Naive thymus-derived CD8-positive, alpha-beta T cell (primary cell): ENCODE measurements at regions not wholly inside any gene's neighbourhood (a gene's known extent, or its start where the extent isn't known, plus 50 kb on each side); places are given as distances from the start of the nearest gene placed in this dataset.
"Not testable (repeated sequence)": the region's sequence is repeated elsewhere in the genome, so short reads cannot be mapped to it uniquely, and the experiment has no call there.

Experiments
- ATAC-seq, 2 donors: fragments of 150-1000 bp; cut with Tn5 transposase in 1 of 2; sonication (Bioruptor Pico), chemical (Tn5 transposase) in 1 of 2; 1 replicate in 1 of 2; 2 replicates in 1 of 2; pipeline ENCODE4 v1.10.0; 2021; ENCODE audit warnings: mild to moderate bottlenecking in 2 of 2, moderate library complexity in 2 of 2
- POLR2A ChIA-PET: fragments of 350-600 bp; sonication (Branson Sonifier 250); formaldehyde crosslinking; loops from one replicate; lab custom pipeline; 2021; ENCODE audit warnings: antibody characterized with exemption; lab: Charles Lee
- DNase-seq, 10 donors: peaks; one replicate each; pipeline versions ENCODE4 v3.0.0 to v3.0.0-alpha.2; 2020 to 2022
- H3K27ac Mint-ChIP-seq, 10 donors: one replicate each; pipeline ENCODE4 v1.8.0; 2020 to 2022; ENCODE audit warnings: mild to moderate bottlenecking in 10 of 10, mixed read lengths in 10 of 10, moderate library complexity in 4 of 10, inconsistent platforms in 1 of 10
- H3K27me3 Mint-ChIP-seq, 5 donors: one replicate each; pipeline ENCODE4 v1.8.0; 2021 to 2022; ENCODE audit warnings: mixed read lengths in 5 of 5
- H3K36me3 Mint-ChIP-seq, 3 donors: one replicate each; pipeline ENCODE4 v1.8.0; 2020 to 2022; ENCODE audit warnings: mixed read lengths in 3 of 3, mild to moderate bottlenecking in 2 of 3, inconsistent platforms in 1 of 3
- H3K4me1 Mint-ChIP-seq, 4 donors: one replicate each; pipeline ENCODE4 v1.8.0; 2021 to 2022; ENCODE audit warnings: mixed read lengths in 4 of 4
- H3K4me3 Mint-ChIP-seq, 10 donors: one replicate each; pipeline ENCODE4 v1.8.0; 2020 to 2022; ENCODE audit warnings: mild to moderate bottlenecking in 10 of 10, mixed read lengths in 10 of 10, moderate library complexity in 6 of 10, inconsistent platforms in 1 of 10
- H3K9me3 Mint-ChIP-seq, 9 donors: one replicate each; pipeline ENCODE4 v1.8.0; 2020 to 2022; ENCODE audit warnings: mixed read lengths in 9 of 9, mild to moderate bottlenecking in 3 of 9, inconsistent platforms in 1 of 9, moderate library complexity in 1 of 9

DNA sequence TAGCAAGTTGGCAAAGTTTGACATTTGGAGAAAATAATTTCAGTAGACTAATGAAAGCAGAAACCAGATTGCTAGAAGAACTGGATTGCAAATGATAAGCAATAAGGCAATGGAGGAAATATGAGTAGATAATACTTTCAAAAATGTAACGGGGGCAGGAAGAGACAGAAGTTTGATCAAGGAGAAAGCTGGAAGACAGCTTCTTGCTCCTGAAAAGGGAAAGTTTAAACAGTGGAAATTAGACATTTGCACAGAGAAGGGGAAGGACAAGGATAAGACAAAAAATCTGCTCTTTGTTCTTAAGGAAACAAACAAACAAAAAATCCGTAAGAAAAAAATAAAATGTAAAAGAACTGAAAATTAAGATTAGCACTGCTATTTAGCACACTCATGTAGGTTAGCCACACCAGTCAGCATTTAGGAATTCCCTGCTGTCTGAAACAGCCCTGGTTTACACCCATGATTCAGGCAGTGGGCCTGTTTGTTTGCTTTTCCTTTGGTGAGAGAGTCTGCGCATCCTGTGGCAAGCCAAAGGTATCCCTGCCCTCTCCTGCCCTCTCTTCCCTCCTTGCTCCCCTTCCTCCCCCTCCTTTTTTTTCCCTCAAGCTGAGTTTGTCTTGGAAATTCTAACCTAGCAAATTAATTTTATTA is 104.3 kb upstream of the CAV2 start:
- no peak for DNase-seq
- H3K4me3 Mint-ChIP-seq, result no peak overlapping the region
- H3K9me3 Mint-ChIP-seq, result peaks cover 0 to 23% (median 8%) of the 10 kb centered on the region in 9 donors
- H3K27ac Mint-ChIP-seq, result no peak overlapping the region
- POLR2A ChIA-PET, result no interaction called here
- H3K27me3 Mint-ChIP-seq, result peaks cover 6 to 14% (median 8%) of the 10 kb centered on the region in 5 donors
- H3K36me3 Mint-ChIP-seq, result peaks cover 0 to 8% (median 0%) of the 10 kb centered on the region in 3 donors
- ATAC-seq, result no peak
- no peaks in the 10 kb centered on the region for H3K4me1 Mint-ChIP-seq

GRCh38 chr7:116398672-116399071 is 100.9 kb upstream of the CAV2 start:
- H3K9me3 Mint-ChIP-seq, result peaks cover 0 to 23% (median 8%) of the 10 kb centered on the region in 9 donors
- H3K4me3 Mint-ChIP-seq, result no peak overlapping the region
- H3K27me3 Mint-ChIP-seq, result peaks cover 5 to 19% (median 7%) of the 10 kb centered on the region in 5 donors
- DNase-seq (no peak), ATAC-seq (no peak)
- POLR2A ChIA-PET, result no interaction called here
- H3K36me3 Mint-ChIP-seq, result peaks cover 0 to 8% (median 0%) of the 10 kb centered on the region in 3 donors
- H3K27ac Mint-ChIP-seq, result no peak overlapping the region
- no peaks in the 10 kb centered on the region for H3K4me1 Mint-ChIP-seq

DNA sequence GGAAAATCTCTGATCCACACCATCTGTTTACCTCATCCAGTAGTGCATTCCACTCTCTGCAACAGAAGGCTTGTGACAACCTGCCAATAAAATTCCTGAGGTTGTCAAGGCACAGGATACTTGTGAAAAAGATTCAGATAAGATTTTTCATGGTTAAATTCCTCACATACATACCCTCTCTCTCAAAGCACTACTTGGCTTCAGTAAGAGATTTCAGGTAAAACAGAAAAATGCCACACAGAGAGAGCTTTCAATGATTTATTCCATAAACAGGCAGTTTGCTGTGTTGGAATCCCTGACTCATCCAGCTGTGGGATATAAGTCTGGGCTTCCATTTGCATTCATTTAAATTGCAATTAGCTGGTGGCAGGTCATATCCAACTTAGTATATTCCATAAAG is 99.7 kb upstream of the CAV2 start:
- DNase-seq (no peak), ATAC-seq (no peak)
- Mint-ChIP-seq H3K27ac (no peak overlapping the region), H3K36me3 (peaks cover 0 to 8% (median 0%) of the 10 kb centered on the region in 3 donors), H3K9me3 (peaks cover 0 to 23% (median 8%) of the 10 kb centered on the region in 9 donors), H3K4me3 (no peak overlapping the region), H3K4me1 (no peaks in the 10 kb centered on the region), H3K27me3 (peaks cover 3 to 20% (median 5%) of the 10 kb centered on the region in 5 donors)
- POLR2A ChIA-PET, result no interaction called here

GRCh38 chr7:116400522-116400921 is 99.0 kb upstream of the CAV2 start:
- POLR2A ChIA-PET, result no interaction called here
- Mint-ChIP-seq H3K9me3 (peaks cover 0 to 23% (median 8%) of the 10 kb centered on the region in 9 donors), H3K27ac (no peak overlapping the region), H3K27me3 (peaks cover 5 to 27% (median 7%) of the 10 kb centered on the region in 5 donors), H3K4me1 (no peaks in the 10 kb centered on the region), H3K4me3 (no peak overlapping the region), H3K36me3 (peaks cover 0 to 8% (median 0%) of the 10 kb centered on the region in 3 donors)
- ATAC-seq (no peak), DNase-seq (no peak)

DNA sequence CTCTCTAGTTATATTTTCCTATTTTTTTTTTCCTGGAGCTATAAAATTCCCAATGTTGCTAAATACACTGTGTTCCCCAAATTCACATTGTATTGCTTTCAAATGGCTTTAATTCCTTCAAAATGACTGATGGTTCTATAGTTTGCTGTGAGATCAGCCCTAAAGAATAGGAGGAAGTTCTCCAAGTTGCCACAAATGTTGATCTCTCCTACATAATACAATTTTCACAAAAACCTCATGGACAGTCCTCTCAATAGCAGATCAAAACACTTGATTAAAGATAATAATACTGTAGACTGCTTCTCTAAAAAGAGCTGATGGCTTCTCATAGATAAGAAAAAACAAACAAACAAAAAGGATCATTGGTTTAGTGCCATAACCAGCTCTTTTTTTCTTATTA is 97.8 kb upstream of the CAV2 start:
- DNase-seq (no peak), ATAC-seq (no peak)
- POLR2A ChIA-PET, result interaction anchor here (0.5 kb wide), 1 partner anchor 140 kb away, joined by 4 read pairs; no protein-coding TSS in a partner anchor
- no peaks in the 10 kb centered on the region for H3K4me1 Mint-ChIP-seq
- peaks cover 0 to 28% (median 7%) of the 10 kb centered on the region in 5 donors for H3K27me3 Mint-ChIP-seq
- H3K36me3 Mint-ChIP-seq, result peaks cover 0 to 8% (median 0%) of the 10 kb centered on the region in 3 donors
- peaks cover 0 to 23% (median 8%) of the 10 kb centered on the region in 9 donors for H3K9me3 Mint-ChIP-seq
- no peak overlapping the region for H3K27ac Mint-ChIP-seq
- H3K4me3 Mint-ChIP-seq, result no peak overlapping the region

DNA sequence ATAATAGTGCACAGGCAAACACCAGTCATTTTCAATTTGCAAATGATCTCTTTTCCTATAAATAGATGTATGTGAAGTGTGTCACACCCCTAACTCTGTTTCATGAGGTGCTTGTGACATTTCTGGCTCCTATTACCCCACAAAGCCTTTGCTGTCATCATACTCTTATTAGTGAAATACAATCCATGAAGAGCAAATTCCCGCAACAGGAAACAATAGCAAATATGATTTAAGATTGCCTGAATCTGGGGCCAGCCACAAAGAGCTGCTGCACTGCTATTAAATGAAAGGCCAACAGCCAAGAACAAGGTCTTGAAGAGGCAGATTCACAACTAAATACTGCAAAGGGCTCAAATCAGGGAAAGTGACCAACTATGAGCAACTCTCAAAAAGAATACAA is 96.3 kb upstream of the CAV2 start:
- Mint-ChIP-seq H3K9me3 (peaks cover 0 to 9% (median 4%) of the 10 kb centered on the region in 9 donors), H3K36me3 (peaks cover 0 to 7% (median 0%) of the 10 kb centered on the region in 3 donors), H3K27ac (no peak overlapping the region), H3K4me3 (no peak overlapping the region), H3K27me3 (peaks cover 2 to 28% (median 12%) of the 10 kb centered on the region in 5 donors), H3K4me1 (no peaks in the 10 kb centered on the region)
- no peak for DNase-seq
- POLR2A ChIA-PET, result no interaction called here
- no peak for ATAC-seq

DNA sequence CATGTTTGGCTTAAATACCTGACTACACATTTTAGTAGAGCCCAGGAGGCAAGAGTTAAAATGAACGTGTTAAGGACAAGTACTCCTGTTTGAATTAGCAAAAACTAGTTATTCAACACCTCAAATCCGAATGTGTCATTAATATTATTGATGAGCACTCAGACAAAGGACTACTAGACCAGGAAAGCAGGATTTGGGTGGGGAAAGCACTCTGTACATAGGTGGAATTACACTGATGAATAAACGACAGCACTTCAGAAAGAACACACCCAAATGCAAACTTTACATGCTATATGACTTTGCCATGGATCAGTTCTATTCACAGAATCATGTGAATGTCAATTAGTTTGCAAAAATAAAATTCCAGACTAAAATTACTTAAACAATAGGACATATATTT is 95.1 kb upstream of the CAV2 start:
- Mint-ChIP-seq H3K4me1 (no peaks in the 10 kb centered on the region), H3K27me3 (peaks cover 2 to 21% (median 9%) of the 10 kb centered on the region in 5 donors), H3K9me3 (peaks cover 0 to 3% (median 0%) of the 10 kb centered on the region in 9 donors), H3K4me3 (no peak overlapping the region), H3K36me3 (no peaks in the 10 kb centered on the region), H3K27ac (no peak overlapping the region)
- ATAC-seq, result no peak
- no peak for DNase-seq
- POLR2A ChIA-PET, result no interaction called here

DNA sequence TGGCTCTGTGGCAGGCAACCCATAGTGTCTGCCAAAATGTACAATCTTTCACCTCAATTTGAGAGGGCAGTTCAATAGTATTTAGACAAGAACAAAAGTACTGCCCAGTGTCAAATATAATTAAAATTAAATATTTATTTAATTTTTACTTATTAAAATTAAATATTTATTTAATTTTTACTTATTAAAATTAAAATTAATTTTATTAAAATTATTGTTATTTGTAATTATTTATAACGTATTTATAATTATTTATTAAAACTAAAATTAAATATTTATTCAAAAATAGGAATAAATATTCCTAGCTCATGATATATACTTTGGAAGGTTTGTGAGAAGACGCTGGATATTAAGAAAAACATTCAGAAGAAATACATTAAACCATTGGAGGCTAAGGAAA is 93.7 kb upstream of the CAV2 start:
- POLR2A ChIA-PET, result no interaction called here
- no peaks in the 10 kb centered on the region for H3K4me1 Mint-ChIP-seq
- no peak overlapping the region for H3K4me3 Mint-ChIP-seq
- peaks cover 0 to 9% (median 0%) of the 10 kb centered on the region in 9 donors for H3K9me3 Mint-ChIP-seq
- ATAC-seq (no peak), DNase-seq (no peak)
- no peaks in the 10 kb centered on the region for H3K36me3 Mint-ChIP-seq
- H3K27ac Mint-ChIP-seq, result no peak overlapping the region
- peaks cover 0 to 21% (median 9%) of the 10 kb centered on the region in 5 donors for H3K27me3 Mint-ChIP-seq

- H3K27me3 Mint-ChIP-seq, result peaks cover 0 to 21% (median 9%) of the 10 kb centered on the region in 5 donors
- DNase-seq, result no peak
- no peak overlapping the region for H3K4me3 Mint-ChIP-seq
- H3K36me3 Mint-ChIP-seq, result no peaks in the 10 kb centered on the region
- POLR2A ChIA-PET, result no interaction called here
- no peak for ATAC-seq
- peaks cover 0 to 9% (median 0%) of the 10 kb centered on the region in 9 donors for H3K9me3 Mint-ChIP-seq
- H3K4me1 Mint-ChIP-seq, result no peaks in the 10 kb centered on the region
- H3K27ac Mint-ChIP-seq, result no peak overlapping the region
These were observed 92.4 kb upstream of the CAV2 start for GRCh38 chr7:116407165-116407564.

DNA sequence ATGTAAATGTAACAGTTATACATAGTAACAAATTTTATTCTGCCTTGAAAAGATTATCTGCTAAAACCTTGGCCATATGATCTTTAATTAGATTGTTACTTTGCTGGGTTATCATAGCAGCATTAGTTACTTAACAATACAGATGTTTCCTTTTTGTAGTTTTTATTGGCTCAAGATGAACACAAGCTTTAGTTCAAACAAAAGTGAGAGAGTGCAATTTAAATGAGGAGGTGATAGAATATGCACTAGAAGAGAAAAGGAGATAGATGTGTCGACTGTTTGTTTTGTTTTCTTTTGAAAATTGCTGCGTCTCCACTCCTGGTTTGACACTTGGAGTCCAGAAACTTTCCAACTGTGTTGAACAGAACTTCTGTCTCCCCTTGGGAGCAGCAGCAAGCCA is 91.4 kb upstream of the CAV2 start:
- no peaks in the 10 kb centered on the region for H3K36me3 Mint-ChIP-seq
- DNase-seq, result no peak
- H3K27ac Mint-ChIP-seq, result no peak overlapping the region
- POLR2A ChIA-PET, result no interaction called here
- no peak for ATAC-seq
- H3K27me3 Mint-ChIP-seq, result peaks cover 0 to 15% (median 9%) of the 10 kb centered on the region in 5 donors
- H3K9me3 Mint-ChIP-seq, result peaks cover 0 to 9% (median 0%) of the 10 kb centered on the region in 9 donors
- no peak overlapping the region for H3K4me3 Mint-ChIP-seq
- no peaks in the 10 kb centered on the region for H3K4me1 Mint-ChIP-seq

DNA sequence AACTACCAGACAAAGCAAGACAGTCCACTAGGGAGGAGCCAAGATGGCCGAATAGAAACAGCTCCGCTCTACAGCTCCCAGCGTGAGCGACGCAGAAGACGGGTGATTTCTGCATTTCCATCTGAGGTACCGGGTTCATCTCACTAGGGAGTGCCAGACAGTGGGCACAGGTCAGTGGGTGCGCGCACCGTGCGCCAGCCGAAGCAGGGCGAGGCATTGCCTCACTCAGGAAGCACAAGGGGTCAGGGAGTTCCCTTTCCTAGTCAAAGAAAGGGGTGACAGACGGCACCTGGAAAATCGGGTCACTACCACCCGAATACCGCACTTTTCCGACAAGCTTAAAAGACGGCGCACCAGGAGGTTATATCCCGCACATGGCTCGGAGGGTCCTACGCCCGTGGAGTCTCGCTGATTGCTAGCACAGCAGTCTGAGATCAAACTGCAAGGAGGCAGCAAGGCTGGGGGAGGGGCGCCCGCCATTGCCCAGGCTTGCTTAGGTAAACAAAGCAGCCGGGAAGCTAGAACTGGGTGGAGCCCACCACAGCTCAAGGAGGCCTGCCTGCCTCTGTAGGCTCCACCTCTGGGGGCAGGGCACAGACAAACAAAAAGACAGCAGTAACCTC is 90.6 kb upstream of the CAV2 start:
- H3K4me1 Mint-ChIP-seq, ATAC-seq, POLR2A ChIA-PET, H3K9me3 Mint-ChIP-seq, H3K27ac Mint-ChIP-seq, DNase-seq, H3K4me3 Mint-ChIP-seq, H3K36me3 Mint-ChIP-seq: not testable (repeated sequence)
- peaks cover 0 to 15% (median 9%) of the 10 kb centered on the region in 5 donors for H3K27me3 Mint-ChIP-seq

- H3K27me3 Mint-ChIP-seq, H3K27ac Mint-ChIP-seq, H3K4me3 Mint-ChIP-seq, POLR2A ChIA-PET, DNase-seq, H3K9me3 Mint-ChIP-seq, H3K4me1 Mint-ChIP-seq, H3K36me3 Mint-ChIP-seq, ATAC-seq: not testable (repeated sequence)
These were observed 88.8 kb upstream of the CAV2 start for GRCh38 chr7:116410694-116411093.

DNA sequence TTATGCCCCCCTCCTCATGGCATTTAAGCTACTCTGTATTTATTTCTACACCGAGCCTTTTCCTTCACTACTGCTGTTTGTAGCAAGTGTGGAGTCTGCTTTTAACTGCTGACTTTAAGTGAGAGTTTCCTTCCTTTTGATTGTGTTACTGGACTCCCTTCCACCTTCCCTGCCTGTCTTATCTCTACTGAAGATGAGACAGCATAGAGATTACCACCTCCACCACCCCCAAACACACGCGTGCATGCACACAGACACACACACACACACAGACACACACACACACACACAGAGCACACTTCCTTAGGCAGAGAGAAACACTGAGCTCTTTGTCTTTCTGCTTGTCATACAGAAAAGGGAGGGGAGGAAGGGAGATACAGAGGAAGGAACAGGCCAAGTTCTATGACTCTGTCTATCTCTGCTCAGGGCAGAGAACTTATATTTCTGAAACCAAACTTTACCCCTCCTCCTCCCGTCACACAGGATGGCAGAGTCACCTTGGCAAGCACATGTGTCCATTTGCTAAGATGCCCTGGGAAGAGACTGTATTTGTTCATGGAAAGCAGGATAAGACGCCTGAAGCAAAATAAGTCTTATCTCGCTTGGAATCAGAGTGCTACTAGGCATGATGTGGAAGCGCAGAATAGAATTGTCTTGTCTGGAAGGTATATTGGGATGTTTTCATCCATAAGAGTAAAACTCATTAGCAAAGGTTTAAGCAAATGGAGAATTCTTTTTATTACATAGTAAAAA is 81.8 kb upstream of the CAV2 start:
- no peak overlapping the region for H3K4me3 Mint-ChIP-seq
- POLR2A ChIA-PET, result no interaction called here
- peaks cover 0 to 4% (median 0%) of the 10 kb centered on the region in 9 donors for H3K9me3 Mint-ChIP-seq
- DNase-seq (no peak), ATAC-seq (no peak)
- no peak overlapping the region for H3K27ac Mint-ChIP-seq
- peaks cover 0 to 22% (median 0%) of the 10 kb centered on the region in 5 donors for H3K27me3 Mint-ChIP-seq
- no peaks in the 10 kb centered on the region for H3K4me1 Mint-ChIP-seq
- H3K36me3 Mint-ChIP-seq, result no peaks in the 10 kb centered on the region
